Sigmoid colon (tissue), 6 donors: ENCODE measurements at regions not wholly inside any gene's neighbourhood (a gene's known extent, or its start where the extent isn't known, plus 50 kb on each side); places are given as distances from the start of the nearest gene placed in this dataset.
"Not testable (repeated sequence)": the region's sequence is repeated elsewhere in the genome, so short reads cannot be mapped to it uniquely, and the experiment has no call there.

Experiments
- DNase-seq: peaks from one replicate; pipeline ENCODE4 v3.0.0-alpha.2; 2019
- H3K27ac ChIP-seq, 4 donors: fragments of 200-600 bp; sonication (generic); one replicate each; pipeline ENCODE4 v1.5.1; 2016 to 2019; ENCODE audit warnings: mild to moderate bottlenecking in 1 of 4
- H3K27me3 ChIP-seq, 3 donors: fragments of 200-600 bp; sonication (generic); one replicate each; pipeline ENCODE4 v1.5.1; 2019; ENCODE audit warnings: mild to moderate bottlenecking in 1 of 3
- H3K36me3 ChIP-seq, 4 donors: fragments of 200-600 bp; sonication (generic); one replicate each; pipeline ENCODE4 v1.5.1; 2016 to 2019
- H3K4me1 ChIP-seq, 4 donors: fragments of 200-600 bp; sonication (generic); one replicate each; pipeline ENCODE4 v1.5.1; 2017 to 2019
- H3K4me3 ChIP-seq, 4 donors: fragments of 200-600 bp; sonication (generic); one replicate each; pipeline ENCODE4 v1.5.1; 2017 to 2019; ENCODE audit warnings: mild to moderate bottlenecking in 2 of 4, moderate library complexity in 1 of 4
- H3K9me3 ChIP-seq, 4 donors: fragments of 200-600 bp in 3 of 4; sonication (generic) in 3 of 4; one replicate each; pipeline versions ENCODE4 v1.5.1 to v1.6.1; 2013 to 2019
- CTCF ChIP-seq, 4 experiments: fragments of 450-650 bp in 3 of 4; fragments of 200-600 bp in 1 of 4; IDR thresholded peaks; one replicate each; pipeline ENCODE4 v1.5.1; 2016 to 2019; ENCODE audit warnings: antibody characterized with exemption in 4 of 4, mild to moderate bottlenecking in 3 of 4, moderate library complexity in 2 of 4
- EP300 ChIP-seq, 4 donors: sonication (generic); formaldehyde crosslinking; IDR thresholded peaks; one replicate each; pipeline ENCODE4 v1.6.1; 2017; ENCODE audit warnings: antibody characterized with exemption in 4 of 4
- POLR2A ChIP-seq, 2 donors: fragments of 450-650 bp; IDR thresholded peaks; one replicate each; pipeline ENCODE4 v1.6.1; 2016; ENCODE audit warnings: antibody characterized with exemption in 2 of 2, mild to moderate bottlenecking in 2 of 2, moderate library complexity in 2 of 2
- POLR2AphosphoS5 ChIP-seq, 4 donors: sonication (generic); formaldehyde crosslinking; IDR thresholded peaks; one replicate each; pipeline ENCODE4 v1.6.1; 2017; ENCODE audit warnings: antibody characterized with exemption in 4 of 4
- WGBS, 2 donors: extraction: QIAGEN DNeasy Blood & Tissue Kit; methylation state at CpG; one replicate each; pipeline ENCODE4 v1.1.7; 2013; 5-methylcytosine and 5-hydroxymethylcytosine counted together
- intact Hi-C: fragments of 100-400 bp; cut with DNase I; formaldehyde crosslinking; loops from one replicate; pipeline ENCODE4 v1.15.1; 2023
- donor health status: healthy with polysubstance abuse.
- donor health status: healthy.

- no peak for TF ChIP-seq EP300 (IDR thresholded peaks at IDR 0.05)
- TF ChIP-seq CTCF (IDR thresholded peaks at IDR 0.05) = no peak
- no peak for TF ChIP-seq POLR2A (IDR thresholded peaks at IDR 0.05)
- no peak for TF ChIP-seq POLR2AphosphoS5 (IDR thresholded peaks at IDR 0.05)
- Histone ChIP-seq H3K27me3 (no peaks in the 10 kb centered on the region), H3K4me3 (no peak overlapping the region), H3K4me1 (no peaks in the 10 kb centered on the region), H3K36me3 (no peaks in the 10 kb centered on the region), H3K9me3 (no peaks in the 10 kb centered on the region), H3K27ac (peak overlapping the region in 1 of 4 donors; percentile 44)
- intact Hi-C loops = no loop called here
- no peak for DNase-seq
- WGBS, 2 donors = 84 to 90% methylated on average over 3 of the region's 3 CpGs
These were observed 600.5 kb downstream of the LTN1 start for GRCh38 chr21:28391938-28392849.

- DNase-seq = no peak
- TF ChIP-seq CTCF (IDR thresholded peaks at IDR 0.05) (no peak), POLR2A (IDR thresholded peaks at IDR 0.05) (no peak), EP300 (IDR thresholded peaks at IDR 0.05) (no peak), POLR2AphosphoS5 (IDR thresholded peaks at IDR 0.05) (no peak)
- Histone ChIP-seq H3K4me1 (no peaks in the 10 kb centered on the region), H3K36me3 (no peaks in the 10 kb centered on the region), H3K27ac (no peak overlapping the region), H3K27me3 (no peaks in the 10 kb centered on the region), H3K9me3 (no peaks in the 10 kb centered on the region), H3K4me3 (no peak overlapping the region)
- intact Hi-C loops = no loop called here
- WGBS, 2 donors = 84 to 85% methylated on average over 1 of the region's 1 CpG
These were observed 605.5 kb downstream of the LTN1 start for GRCh38 chr21:28387220-28387619.

- intact Hi-C loops = no loop called here
- Histone ChIP-seq H3K27ac (no peak overlapping the region), H3K27me3 (no peaks in the 10 kb centered on the region), H3K36me3 (no peaks in the 10 kb centered on the region), H3K4me1 (no peaks in the 10 kb centered on the region), H3K4me3 (no peak overlapping the region), H3K9me3 (no peaks in the 10 kb centered on the region)
- TF ChIP-seq POLR2A (IDR thresholded peaks at IDR 0.05) = no peak
- WGBS, 2 donors = 93 to 97% methylated on average over 1 of the region's 1 CpG
- no peak for DNase-seq
These were observed 606.8 kb downstream of the LTN1 start for GRCh38 chr21:28385845-28386244.

- H3K9me3 ChIP-seq, H3K4me1 ChIP-seq, H3K27ac ChIP-seq, intact Hi-C loops, H3K4me3 ChIP-seq, H3K36me3 ChIP-seq, H3K27me3 ChIP-seq, DNase-seq: not testable (repeated sequence)
- WGBS, 2 donors = 86 to 87% methylated on average over 2 of the region's 2 CpGs
These were observed 611.5 kb downstream of the LTN1 start for GRCh38 chr21:28381000-28381745.

- no peaks in the 10 kb centered on the region for H3K36me3 ChIP-seq
- no peaks in the 10 kb centered on the region for H3K4me1 ChIP-seq
- H3K27me3 ChIP-seq = no peaks in the 10 kb centered on the region
- DNase-seq = no peak
- no peaks in the 10 kb centered on the region for H3K9me3 ChIP-seq
- WGBS, 2 donors = 87% methylated on average over 7 of the region's 7 CpGs
- no peak for TF ChIP-seq POLR2A (IDR thresholded peaks at IDR 0.05)
- TF ChIP-seq CTCF (IDR thresholded peaks at IDR 0.05) = no peak
- TF ChIP-seq POLR2AphosphoS5 (IDR thresholded peaks at IDR 0.05) = no peak
- no peak for TF ChIP-seq EP300 (IDR thresholded peaks at IDR 0.05)
- intact Hi-C loops = no loop called here
- H3K4me3 ChIP-seq = no peak overlapping the region
- no peak overlapping the region for H3K27ac ChIP-seq
These were observed 612.4 kb downstream of the LTN1 start for GRCh38 chr21:28380241-28380640.
